NB4 (cell line): ENCODE measurements at regions not wholly inside any gene's neighbourhood (a gene's known extent, or its start where the extent isn't known, plus 50 kb on each side); places are given as distances from the start of the nearest gene placed in this dataset.
A peak's percentile ranks its signal among the peaks of the same experiment; 100 is the strongest.

Experiments
- DNase-seq: peaks from one replicate; pipeline ENCODE4 v3.0.0; 2010; ENCODE audit warnings: low read depth
- H3K4me3 ChIP-seq: one replicate; pipeline ENCODE4 v1.5.1; 2011; ENCODE audit warnings: mild to moderate bottlenecking, low read depth, low read length, moderate library complexity
- CTCF ChIP-seq: IDR thresholded peaks from one replicate; pipeline ENCODE4 v1.5.1; 2012; ENCODE audit warnings: low read depth, low read length
- MAX ChIP-seq: IDR thresholded peaks from 2 replicates; pipeline ENCODE4 v1.6.1; 2011; ENCODE audit warnings: low read depth, low read length
- MYC ChIP-seq: IDR thresholded peaks from 2 replicates; pipeline ENCODE4 v1.6.1; 2011; ENCODE audit warnings: low read depth, low read length
- POLR2A ChIP-seq: IDR thresholded peaks from 2 replicates; pipeline ENCODE4 v1.6.1; 2011; ENCODE audit warnings: mild to moderate bottlenecking; ENCODE audit not compliant: insufficient read length; ENCODE audit errors: extremely low read depth

GRCh38 chr11:109267293-109268095 lies 154.5 kb upstream of the C11orf87 start:
- H3K4me3 ChIP-seq: no peak overlapping the region
- DNase-seq: peak; percentile 37
- no peak for TF ChIP-seq MYC
- TF ChIP-seq POLR2A: no peak
- TF ChIP-seq MAX: no peak
- no peak for TF ChIP-seq CTCF

- TF ChIP-seq POLR2A (no peak), MAX (no peak), MYC (no peak), CTCF (no peak)
- DNase-seq: no peak
Observed at GRCh38 chr11:109275931-109276330, 146.1 kb upstream of the C11orf87 start.

GRCh38 chr11:109285465-109285864 lies 136.5 kb upstream of the C11orf87 start:
- DNase-seq: no peak
- TF ChIP-seq POLR2A: no peak
- no peak for TF ChIP-seq MYC
- TF ChIP-seq MAX: no peak
- TF ChIP-seq CTCF: no peak
- H3K4me3 ChIP-seq: no peak overlapping the region

More at GRCh38 chr11:109275931-109276330, 146.1 kb upstream of the C11orf87 start:
- no peak overlapping the region for H3K4me3 ChIP-seq

- TF ChIP-seq POLR2A (no peak), MAX (no peak), MYC (no peak), CTCF (no peak)
Observed at GRCh38 chr11:109291553-109291952, 130.4 kb upstream of the C11orf87 start.

GRCh38 chr11:109298865-109299264 lies 123.1 kb upstream of the C11orf87 start:
- no peak for DNase-seq
- no peak for TF ChIP-seq MYC
- TF ChIP-seq CTCF: no peak
- no peak for TF ChIP-seq POLR2A
- TF ChIP-seq MAX: no peak
- H3K4me3 ChIP-seq: no peak overlapping the region

More at GRCh38 chr11:109291553-109291952, 130.4 kb upstream of the C11orf87 start:
- no peak for DNase-seq
- H3K4me3 ChIP-seq: no peak overlapping the region
